SH-SY5Y (cell line): ENCODE measurements at regions not wholly inside any gene's neighbourhood (a gene's known extent, or its start where the extent isn't known, plus 50 kb on each side); places are given as distances from the start of the nearest gene placed in this dataset.

Experiments used
- GATA2 ChIP-seq: IDR thresholded peaks from 2 replicates; pipeline ENCODE4 v1.6.1; 2011; ENCODE audit warnings: mild to moderate bottlenecking, low read depth, low read length
- GATA3 ChIP-seq: IDR thresholded peaks from 2 replicates; pipeline ENCODE4 v1.6.1; 2011; ENCODE audit warnings: low read depth, mild to moderate bottlenecking, low read length, moderate library complexity

- TF ChIP-seq GATA2: no peak
- no peak for TF ChIP-seq GATA3
These were observed 1371.8 kb upstream of the PRMT6 start for GRCh38 chr1:105684714-105685113.
